ENCODE measurements at regions not wholly inside any gene's neighbourhood (a gene's known extent, or its start where the extent isn't known, plus 50 kb on each side); places are given as distances from the start of the nearest gene placed in this dataset.

DNA sequence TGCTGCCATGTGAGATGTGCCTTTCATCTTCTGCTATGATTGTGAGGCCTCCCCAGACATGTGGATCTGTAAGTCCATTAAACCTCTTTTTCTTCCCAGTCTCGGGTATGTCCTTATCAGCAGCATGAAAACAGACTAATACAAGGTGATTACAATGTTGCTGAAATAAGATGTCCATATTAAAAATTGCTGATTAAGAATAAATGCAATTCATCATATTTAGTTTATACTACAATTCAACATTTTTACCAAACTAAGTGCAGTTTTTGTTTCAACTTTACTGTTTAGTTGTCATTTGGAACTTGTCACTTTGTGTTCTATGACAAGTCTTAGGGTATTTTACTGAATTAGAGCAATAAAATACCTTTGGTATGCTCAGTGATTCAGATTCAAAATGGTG is 127.6 kb upstream of the TMCO5A start:
- Histone ChIP-seq H3K27me3 (no peaks in the 10 kb centered on the region), H3K4me1 (no peaks in the 10 kb centered on the region), H3K27ac (no peak overlapping the region), H3K4me3 (no peak overlapping the region), H3K36me3 (no peaks in the 10 kb centered on the region), H3K9me3 (replicated peaks) (no peaks in the 10 kb centered on the region)
- no peak for DNase-seq

DNA sequence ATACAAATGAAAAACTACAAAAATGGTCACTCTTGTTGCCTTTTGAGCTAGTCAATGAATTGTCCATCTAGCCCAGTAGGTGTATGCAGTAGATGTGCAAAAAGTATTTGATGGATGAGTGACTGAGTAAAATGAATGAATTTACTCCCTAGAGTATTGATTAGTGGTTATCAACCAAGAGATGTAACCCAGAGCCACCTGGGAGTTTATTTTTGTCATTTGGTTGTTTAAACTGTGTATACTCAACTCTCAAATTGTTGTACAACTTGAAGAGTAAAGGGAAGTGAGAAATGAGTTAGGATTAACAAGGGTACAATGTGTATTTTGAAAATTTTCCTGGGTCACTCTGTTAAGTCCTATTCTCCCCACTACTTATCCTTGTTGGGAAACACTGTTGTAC is 124.1 kb upstream of the TMCO5A start:
- Histone ChIP-seq H3K27ac (no peak overlapping the region), H3K4me1 (no peaks in the 10 kb centered on the region), H3K36me3 (no peaks in the 10 kb centered on the region), H3K9me3 (replicated peaks) (no peaks in the 10 kb centered on the region), H3K4me3 (no peak overlapping the region), H3K27me3 (no peaks in the 10 kb centered on the region)
- DNase-seq: no peak

DNA sequence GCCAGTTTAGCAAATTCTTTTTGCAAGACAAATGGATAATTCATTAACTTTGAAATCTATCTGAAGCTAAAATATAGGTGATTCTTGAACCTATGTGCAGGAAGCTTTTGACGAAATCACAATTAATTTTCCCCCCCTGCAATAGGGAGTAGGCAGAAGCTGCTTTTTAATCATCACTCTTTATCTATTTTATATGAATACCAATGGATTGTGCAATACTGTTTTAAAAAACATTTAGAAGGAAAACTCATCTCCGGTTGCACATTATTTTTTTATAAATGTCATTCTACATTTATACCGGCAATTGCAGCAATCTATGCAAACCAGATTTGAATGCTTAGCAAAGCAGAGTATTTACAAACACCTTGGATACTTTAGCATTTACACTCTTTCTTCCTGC is 121.1 kb upstream of the TMCO5A start:
- Histone ChIP-seq H3K27ac (no peak overlapping the region), H3K4me3 (no peak overlapping the region), H3K4me1 (no peaks in the 10 kb centered on the region), H3K27me3 (no peaks in the 10 kb centered on the region), H3K36me3 (no peaks in the 10 kb centered on the region), H3K9me3 (replicated peaks) (no peaks in the 10 kb centered on the region)
- DNase-seq: no peak

DNA sequence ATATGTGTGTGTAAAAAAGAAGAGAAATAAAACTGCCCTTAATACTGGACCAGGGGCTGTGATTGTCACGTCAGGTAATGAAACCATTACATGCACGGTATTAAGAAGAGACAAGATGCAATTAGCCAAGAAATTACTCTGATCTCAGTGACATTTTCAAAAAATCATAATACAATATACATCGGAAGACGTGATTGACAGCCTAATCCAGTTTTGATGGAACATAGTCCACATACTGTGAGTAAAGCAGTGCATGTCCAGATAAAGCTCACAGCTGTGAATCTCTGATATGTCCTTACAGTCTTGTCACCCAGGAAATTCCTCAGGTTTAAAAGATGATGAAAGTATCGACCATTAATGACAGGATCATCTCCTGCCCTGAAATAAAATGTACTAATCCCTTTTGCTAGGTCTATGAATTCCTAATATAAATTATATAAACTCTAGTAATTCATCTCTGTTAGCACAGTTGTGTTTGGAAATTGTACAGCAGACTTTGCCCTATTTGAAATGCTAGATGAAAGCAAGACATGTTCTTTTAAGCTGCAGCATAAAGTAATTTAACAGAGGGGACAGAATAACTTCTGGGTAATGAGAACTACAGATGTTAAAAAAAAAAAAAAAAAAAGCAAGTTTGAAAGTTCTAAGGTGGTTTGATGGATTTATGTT is 119.5 kb upstream of the TMCO5A start:
- H3K27me3 ChIP-seq: no peaks in the 10 kb centered on the region
- no peaks in the 10 kb centered on the region for H3K9me3 ChIP-seq (replicated peaks)
- no peak overlapping the region for H3K4me3 ChIP-seq
- H3K27ac ChIP-seq: no peak overlapping the region
- no peak for DNase-seq
- no peaks in the 10 kb centered on the region for H3K36me3 ChIP-seq
- no peaks in the 10 kb centered on the region for H3K4me1 ChIP-seq

DNA sequence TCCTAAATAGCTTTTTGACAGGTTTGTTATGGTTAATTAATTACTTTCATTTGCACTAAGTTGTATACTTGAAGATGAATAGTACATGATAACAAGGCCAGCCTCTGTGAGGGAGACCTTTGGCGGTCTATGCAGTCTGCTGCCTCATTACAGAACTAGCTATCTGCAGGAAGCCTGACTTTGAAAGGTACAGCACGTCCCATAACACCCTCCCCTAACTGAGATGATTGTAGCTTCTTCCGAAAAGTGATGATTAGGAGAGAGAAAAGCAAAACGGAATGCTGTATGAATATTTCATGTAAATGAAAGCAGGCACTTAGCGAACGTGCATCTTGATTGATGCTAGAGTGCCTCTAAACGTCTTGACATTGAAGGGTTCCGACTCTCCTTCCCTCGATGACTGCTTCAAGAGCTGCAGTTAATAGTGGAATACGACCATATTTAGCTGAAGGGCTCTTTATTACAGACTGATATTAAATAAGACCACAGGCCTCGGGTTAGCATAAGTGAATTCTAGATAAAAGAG is 116.2 kb upstream of the TMCO5A start:
- Histone ChIP-seq H3K9me3 (replicated peaks) (no peaks in the 10 kb centered on the region), H3K4me1 (no peaks in the 10 kb centered on the region), H3K27ac (no peak overlapping the region), H3K36me3 (no peaks in the 10 kb centered on the region), H3K4me3 (no peak overlapping the region), H3K27me3 (no peaks in the 10 kb centered on the region)
- DNase-seq: no peak

DNA sequence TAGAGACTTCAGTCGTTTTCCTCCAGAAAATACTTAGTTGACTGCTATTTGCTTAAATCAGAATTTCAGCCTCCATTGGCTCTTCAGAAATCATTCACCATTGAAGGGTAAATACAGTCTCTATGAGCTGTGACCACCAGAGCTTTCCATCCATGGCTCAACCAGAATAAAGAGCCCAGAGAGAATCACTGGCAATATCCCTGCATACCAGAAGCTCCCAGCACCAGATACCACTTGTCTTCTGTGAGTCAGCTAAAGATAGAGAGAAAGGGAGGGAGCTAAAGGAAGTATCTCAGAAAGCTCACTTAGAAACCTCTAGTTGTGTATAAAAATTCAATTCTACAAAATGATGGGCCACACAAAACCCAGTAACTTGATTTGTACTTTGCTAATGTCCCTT is 115.2 kb upstream of the TMCO5A start:
- no peak for DNase-seq
- H3K9me3 ChIP-seq (replicated peaks): no peaks in the 10 kb centered on the region
- H3K4me3 ChIP-seq: no peak overlapping the region
- H3K4me1 ChIP-seq: no peaks in the 10 kb centered on the region
- no peaks in the 10 kb centered on the region for H3K27me3 ChIP-seq
- H3K27ac ChIP-seq: no peak overlapping the region
- no peaks in the 10 kb centered on the region for H3K36me3 ChIP-seq

DNA sequence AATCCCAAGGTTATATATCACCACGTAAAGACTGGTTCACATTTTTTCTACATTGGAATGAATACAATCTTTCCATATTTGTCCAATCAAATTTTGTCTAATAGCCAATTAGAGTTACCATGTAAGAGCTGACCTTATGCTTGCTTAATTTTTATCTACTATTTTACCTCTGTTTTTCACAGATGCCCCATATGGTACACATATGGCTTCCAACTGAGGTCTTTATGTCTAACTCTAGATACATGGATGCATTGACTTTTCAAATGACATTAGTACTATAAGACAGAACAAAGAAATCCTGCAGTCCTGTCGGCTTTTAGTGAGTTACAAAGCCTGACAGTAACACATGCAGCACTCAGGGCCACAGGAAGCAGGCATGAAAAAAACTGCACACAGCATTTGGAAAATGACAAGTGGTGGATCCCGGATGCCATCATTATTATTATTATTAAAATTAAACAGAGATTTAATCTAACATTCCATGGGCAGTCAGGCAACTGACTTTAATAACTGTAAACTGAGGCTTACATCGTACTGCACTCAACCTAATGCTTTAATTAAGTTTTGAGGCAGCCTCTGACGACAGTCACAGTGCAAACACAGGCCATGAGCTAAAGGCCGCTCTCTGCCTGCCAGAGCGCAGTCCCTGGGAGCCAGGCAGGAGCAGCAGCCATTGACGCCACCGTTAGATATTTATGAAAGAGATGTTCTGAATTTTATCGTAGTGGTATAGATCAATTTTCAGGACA is 113.9 kb upstream of the TMCO5A start:
- no peaks in the 10 kb centered on the region for H3K9me3 ChIP-seq (replicated peaks)
- no peak overlapping the region for H3K27ac ChIP-seq
- H3K4me3 ChIP-seq: no peak overlapping the region
- no peaks in the 10 kb centered on the region for H3K36me3 ChIP-seq
- no peaks in the 10 kb centered on the region for H3K4me1 ChIP-seq
- no peaks in the 10 kb centered on the region for H3K27me3 ChIP-seq
- no peak for DNase-seq

DNA sequence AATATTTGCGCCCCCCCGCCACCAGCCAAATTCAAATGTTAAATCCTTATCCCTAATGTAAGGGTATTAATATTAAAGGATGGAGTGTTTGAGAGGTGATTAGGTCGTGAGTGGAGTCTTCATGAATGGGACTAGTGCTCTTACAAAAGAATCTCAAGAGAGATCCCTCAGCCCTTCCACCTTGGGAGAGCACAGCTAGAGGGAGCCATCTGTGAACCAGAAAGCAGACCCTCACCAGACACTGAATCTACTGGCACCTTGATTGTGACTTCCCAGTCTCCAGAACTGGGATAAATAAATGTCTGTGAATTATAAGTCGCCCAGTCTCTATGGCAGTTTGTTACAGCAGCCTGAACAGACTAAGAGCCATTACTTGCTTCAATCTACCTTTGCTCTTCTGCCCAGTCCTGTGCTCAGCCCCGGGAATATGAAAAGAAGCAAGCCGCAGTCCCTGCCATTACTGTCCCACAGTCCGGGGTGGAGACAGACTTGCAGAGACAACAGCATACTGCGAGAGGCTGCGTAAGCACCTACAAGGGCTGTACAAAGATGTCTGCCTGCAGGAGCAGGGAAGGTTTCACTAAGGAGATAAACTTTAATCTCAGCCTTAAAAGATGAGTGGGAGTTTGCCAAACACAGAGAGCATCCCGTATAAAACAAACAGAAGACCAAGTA is 110.7 kb upstream of the TMCO5A start:
- Histone ChIP-seq H3K36me3 (no peaks in the 10 kb centered on the region), H3K27ac (no peak overlapping the region), H3K27me3 (no peaks in the 10 kb centered on the region; the same call in 1 of the 2 replicates), H3K9me3 (replicated peaks) (no peaks in the 10 kb centered on the region), H3K4me3 (no peak overlapping the region), H3K4me1 (peaks cover 3% of the 10 kb centered on the region; the same call in 1 of the 2 replicates)
- DNase-seq: no peak

DNA sequence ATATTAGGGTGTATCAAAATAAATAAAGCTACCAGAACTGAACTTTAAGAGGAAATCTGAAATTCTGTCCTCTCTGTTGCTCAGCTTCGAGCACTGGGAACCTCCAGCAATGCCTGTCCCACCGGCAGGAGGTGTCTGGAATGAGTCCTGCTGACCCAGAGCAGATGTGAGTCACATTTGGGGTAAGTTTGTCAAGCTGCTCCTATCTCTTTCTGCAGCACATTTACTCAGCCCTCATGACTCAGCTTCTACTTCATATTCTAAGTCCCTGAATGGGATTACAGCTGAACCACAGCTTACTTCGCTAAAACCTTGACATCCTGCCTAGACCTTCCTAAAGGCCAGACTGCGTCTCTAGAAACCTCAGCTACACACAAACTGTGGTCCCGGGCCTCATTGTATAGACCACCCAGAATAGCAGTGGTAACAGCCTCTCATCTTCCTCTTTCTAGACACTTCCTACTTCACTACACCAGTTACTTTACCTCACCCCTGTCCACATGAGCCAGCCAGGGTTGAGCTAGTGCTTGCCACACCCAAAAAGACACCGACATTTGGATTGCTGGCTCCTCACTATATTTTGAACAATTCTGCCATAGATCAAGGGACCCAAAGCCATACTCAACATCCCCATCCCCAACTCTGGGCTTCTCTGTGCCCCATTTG is 109.6 kb upstream of the TMCO5A start:
- no peak overlapping the region for H3K27ac ChIP-seq
- peak; percentile 43 to 57 for DNase-seq

DNA sequence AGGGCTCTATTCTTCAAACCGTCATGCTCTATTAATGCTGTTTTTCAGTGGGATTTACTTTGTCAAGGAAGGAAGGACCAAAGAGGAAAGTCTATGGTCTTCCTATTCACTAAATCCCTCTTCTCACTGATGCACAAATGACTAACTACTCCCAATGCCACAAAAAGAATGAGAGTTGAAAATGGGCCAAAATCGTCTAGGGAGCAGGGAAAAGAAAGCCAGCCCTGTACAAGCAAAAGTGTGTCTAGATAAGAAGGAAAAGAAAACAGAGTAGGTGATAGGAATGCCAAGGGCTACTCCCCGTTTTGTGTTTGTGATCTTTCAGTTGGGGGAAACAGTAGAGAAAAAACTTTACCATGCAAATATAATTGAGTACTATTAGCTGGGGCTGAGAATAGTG is 97.2 kb upstream of the TMCO5A start:
- DNase-seq: no peak
- no peaks in the 10 kb centered on the region for H3K4me1 ChIP-seq
- H3K9me3 ChIP-seq (replicated peaks): no peaks in the 10 kb centered on the region
- no peaks in the 10 kb centered on the region for H3K36me3 ChIP-seq
- no peak overlapping the region for H3K27ac ChIP-seq
- no peak overlapping the region for H3K4me3 ChIP-seq
- no peaks in the 10 kb centered on the region for H3K27me3 ChIP-seq

More for the DNA sequence above, 109.6 kb upstream of the TMCO5A start:
- no peaks in the 10 kb centered on the region for H3K9me3 ChIP-seq (replicated peaks)
- H3K36me3 ChIP-seq: no peaks in the 10 kb centered on the region
- no peak overlapping the region for H3K4me3 ChIP-seq
- H3K27me3 ChIP-seq: no peaks in the 10 kb centered on the region; the same call in 1 of the 2 replicates
- H3K4me1 ChIP-seq: peaks cover 3% of the 10 kb centered on the region; the same call in 1 of the 2 replicates

DNA sequence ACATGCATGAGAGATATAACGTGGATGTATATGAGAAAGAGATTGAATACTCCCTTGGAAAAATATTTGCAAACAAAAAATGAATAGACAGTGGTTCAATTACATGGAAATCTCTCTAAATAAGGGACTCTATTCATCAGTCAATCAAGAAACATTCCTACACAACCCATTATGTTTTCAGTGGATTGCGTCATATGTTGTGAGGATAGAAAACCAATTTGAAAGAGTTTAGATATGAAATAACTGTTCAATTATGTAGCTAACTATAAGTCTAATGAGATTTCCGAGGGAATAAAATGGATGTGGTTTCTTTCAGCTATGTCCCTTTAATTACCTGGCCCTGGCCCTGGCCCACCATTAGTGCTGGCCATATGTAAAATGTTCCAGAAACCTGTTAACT is 86.7 kb upstream of the TMCO5A start:
- Histone ChIP-seq H3K4me3 (no peak overlapping the region), H3K4me1 (no peaks in the 10 kb centered on the region), H3K9me3 (replicated peaks) (no peaks in the 10 kb centered on the region), H3K27me3 (no peaks in the 10 kb centered on the region; the same call in 1 of the 2 replicates), H3K27ac (no peak overlapping the region), H3K36me3 (no peaks in the 10 kb centered on the region)
- DNase-seq: no peak

DNA sequence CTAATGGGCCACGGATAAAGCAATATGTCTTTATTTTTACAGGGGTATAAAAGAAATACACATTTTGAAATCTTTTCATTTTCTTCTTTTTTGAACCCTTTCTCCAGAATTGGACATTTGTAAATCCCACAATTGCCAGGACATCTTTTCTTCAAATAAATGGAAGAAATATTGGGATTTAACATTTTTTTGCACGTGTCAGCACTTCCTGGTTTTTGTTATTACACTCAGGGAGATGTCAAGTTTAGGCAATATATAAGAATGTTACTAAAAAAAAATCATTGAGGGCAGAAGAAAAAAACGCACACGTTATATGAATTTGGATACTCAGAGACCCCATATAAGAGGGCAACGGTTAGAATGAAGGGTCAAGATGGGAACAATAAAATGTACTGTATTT is 78.3 kb upstream of the TMCO5A start:
- H3K27me3 ChIP-seq: no peaks in the 10 kb centered on the region; the same call in 1 of the 2 replicates
- no peaks in the 10 kb centered on the region for H3K9me3 ChIP-seq (replicated peaks)
- H3K27ac ChIP-seq: no peak overlapping the region
- H3K4me1 ChIP-seq: no peaks in the 10 kb centered on the region
- no peak overlapping the region for H3K4me3 ChIP-seq
- no peak for DNase-seq
- H3K36me3 ChIP-seq: no peaks in the 10 kb centered on the region

DNA sequence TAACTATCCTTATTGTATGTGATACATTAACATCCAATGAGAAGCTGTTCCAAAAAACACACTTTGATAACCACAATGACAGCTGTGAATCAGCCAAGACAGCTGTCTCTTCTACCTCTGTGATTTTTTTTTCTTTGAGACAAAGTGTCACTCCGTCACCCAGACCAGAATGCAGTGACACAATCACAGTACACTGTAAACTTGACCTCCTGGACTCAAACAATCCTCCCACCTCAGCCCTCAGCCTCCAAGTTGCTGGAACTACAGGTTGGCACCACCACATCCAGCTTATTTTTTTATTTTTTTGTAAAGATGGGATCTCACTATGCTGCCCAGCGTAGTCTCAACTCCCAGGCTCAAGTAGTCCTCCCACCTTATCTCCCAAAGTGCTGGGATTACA is 73.5 kb upstream of the TMCO5A start:
- Histone ChIP-seq H3K36me3 (no peaks in the 10 kb centered on the region), H3K4me1 (no peaks in the 10 kb centered on the region), H3K9me3 (replicated peaks) (no peaks in the 10 kb centered on the region), H3K27ac (no peak overlapping the region), H3K4me3 (no peak overlapping the region), H3K27me3 (peaks cover 3% of the 10 kb centered on the region; the same call in 1 of the 2 replicates)
- DNase-seq: peak in 1 of 2 experiments; percentile 2

DNA sequence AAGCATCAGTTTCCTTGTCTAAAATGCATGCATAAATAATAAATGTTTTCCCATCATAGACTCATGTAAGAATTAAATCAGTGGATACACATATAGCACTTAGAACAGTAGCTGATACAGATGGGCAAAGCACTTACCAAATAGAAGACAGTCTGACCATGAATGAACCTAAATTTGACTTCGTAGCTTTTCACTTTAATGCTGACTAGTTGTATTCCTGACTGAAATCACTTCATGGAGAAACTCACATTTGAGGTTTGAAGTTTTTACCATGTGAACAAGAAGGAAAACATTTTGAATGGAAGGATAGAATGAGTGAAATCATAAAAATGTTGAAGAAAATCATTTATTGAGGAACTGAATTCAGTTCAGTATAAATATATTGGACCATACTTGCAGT is 68.8 kb upstream of the TMCO5A start:
- Histone ChIP-seq H3K9me3 (replicated peaks) (no peaks in the 10 kb centered on the region), H3K4me3 (no peak overlapping the region), H3K27me3 (0 out of 2 replicates have a peak, but pooled peaks cover 5% of the 10 kb centered on the region), H3K36me3 (no peaks in the 10 kb centered on the region), H3K4me1 (no peaks in the 10 kb centered on the region), H3K27ac (no peak overlapping the region)
- no peak for DNase-seq

DNA sequence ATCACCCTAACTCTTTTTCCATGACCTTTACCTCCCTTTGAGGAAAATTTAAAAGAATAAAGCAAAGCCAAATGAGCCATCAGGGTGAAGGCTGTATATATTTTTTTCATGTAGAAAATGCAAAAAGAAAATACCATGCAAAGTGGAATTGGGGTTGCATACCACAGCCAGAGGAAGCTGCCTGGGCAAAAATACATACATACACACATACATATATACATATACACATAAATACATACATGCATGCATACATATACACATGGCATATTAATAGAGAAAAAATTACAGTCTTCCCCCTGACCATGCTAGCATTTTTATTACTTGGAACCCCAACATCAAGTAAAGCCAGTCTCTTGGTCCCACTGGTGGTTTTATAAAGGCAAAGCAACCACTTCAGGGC is 63.7 kb upstream of the TMCO5A start:
- no peak for DNase-seq
- no peak overlapping the region for H3K4me3 ChIP-seq
- H3K27me3 ChIP-seq: peaks cover 14% of the 10 kb centered on the region; the same call in 1 of the 2 replicates
- H3K36me3 ChIP-seq: no peaks in the 10 kb centered on the region
- no peaks in the 10 kb centered on the region for H3K9me3 ChIP-seq (replicated peaks)
- H3K27ac ChIP-seq: no peak overlapping the region
- no peaks in the 10 kb centered on the region for H3K4me1 ChIP-seq
